H1 (cell line): ENCODE measurements at regions not wholly inside any gene's neighbourhood (a gene's known extent, or its start where the extent isn't known, plus 50 kb on each side); places are given as distances from the start of the nearest gene placed in this dataset.

Experiments
- CEBPB ChIP-seq: IDR thresholded peaks from 2 replicates; pipeline ENCODE4 v1.6.1; 2012; ENCODE audit warnings: low read depth, low read length
- CTBP2 ChIP-seq: IDR thresholded peaks from 2 replicates; pipeline ENCODE4 v1.7.0; 2011; ENCODE audit warnings: borderline replicate concordance, mild to moderate bottlenecking, moderate library complexity, mixed read lengths, low read length; ENCODE audit not compliant: insufficient read depth, insufficient read length
- HDAC6 ChIP-seq: IDR thresholded peaks from one replicate; pipeline ENCODE4 v1.7.1; 2012; ENCODE audit warnings: low read depth, mild to moderate bottlenecking, inconsistent platforms, low read length, moderate library complexity
- JUND ChIP-seq: IDR thresholded peaks from 2 replicates; pipeline ENCODE4 v1.6.1; 2011; ENCODE audit warnings: mild to moderate bottlenecking, improper control_type of control experiment, low read length
- POLR2AphosphoS5 ChIP-seq: IDR thresholded peaks from 2 replicates; pipeline ENCODE4 v1.6.1; 2011; ENCODE audit warnings: low read depth, low read length
- TF ChIP-seq, protein P1 (sequence below): IDR thresholded peaks from 2 replicates; pipeline ENCODE4 v1.6.1; 2011; ENCODE audit warnings: low read depth, mild to moderate bottlenecking, low read length; ENCODE audit not compliant: insufficient read depth

DNA sequence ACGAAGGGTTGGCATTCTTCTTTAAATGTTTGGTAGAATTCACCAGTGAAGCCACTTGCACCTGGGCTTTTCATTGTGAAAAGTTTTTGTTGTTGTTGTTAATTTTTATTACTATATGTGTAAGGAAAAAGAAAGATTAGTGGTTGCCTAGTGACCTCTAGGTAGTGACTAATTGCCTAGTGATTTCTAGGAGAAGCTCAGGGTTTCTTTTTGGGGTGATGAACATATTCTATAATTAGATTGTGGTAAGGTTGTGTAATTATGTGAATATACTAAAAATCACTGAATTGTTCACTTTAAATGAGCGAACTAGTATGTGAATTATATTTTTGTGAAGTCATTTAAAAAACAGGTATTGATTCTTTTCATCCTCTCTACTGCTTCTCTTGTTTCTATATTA is 123.8 kb upstream of the TMEM170B start (continued):
- no peak for TF ChIP-seq CTBP2
- TF ChIP-seq POLR2AphosphoS5: no peak
- TF ChIP-seq HDAC6: no peak
- TF ChIP-seq, protein P1, sequence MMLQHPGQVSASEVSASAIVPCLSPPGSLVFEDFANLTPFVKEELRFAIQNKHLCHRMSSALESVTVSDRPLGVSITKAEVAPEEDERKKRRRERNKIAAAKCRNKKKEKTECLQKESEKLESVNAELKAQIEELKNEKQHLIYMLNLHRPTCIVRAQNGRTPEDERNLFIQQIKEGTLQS: no peak
- no peak for TF ChIP-seq JUND
- no peak for TF ChIP-seq CEBPB
